ENCODE measurements at regions not wholly inside any gene's neighbourhood (a gene's known extent, or its start where the extent isn't known, plus 50 kb on each side); places are given as distances from the start of the nearest gene placed in this dataset.

DNA sequence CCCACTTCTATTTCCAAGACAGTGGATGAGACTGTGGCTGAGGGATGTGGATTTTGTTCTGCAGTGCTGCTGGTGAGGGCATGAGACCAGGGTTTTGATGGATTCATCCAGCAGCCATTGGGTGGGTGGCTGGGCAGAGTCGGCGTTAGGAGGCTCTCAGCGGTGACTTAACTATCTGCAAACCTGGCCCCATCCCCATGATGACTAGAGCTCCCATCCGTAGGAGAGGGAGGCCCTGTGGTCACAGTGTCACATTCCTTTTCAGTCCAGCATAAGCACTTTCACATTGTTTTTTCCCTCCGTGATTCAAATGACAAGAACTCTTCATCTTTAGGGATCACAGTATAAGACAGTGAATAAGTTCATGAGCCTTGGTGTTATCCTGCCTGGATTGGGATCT is 60.4 kb upstream of the SPRY4 start:
- Mint-ChIP-seq H3K27me3 (ENCODE audit: unreplicated experiment) (peaks cover 2% of the 10 kb centered on the region), H3K27ac (ENCODE audit: unreplicated experiment) (no peak overlapping the region), H3K4me1 (ENCODE audit: low read depth, unreplicated experiment) (peaks cover 10% of the 10 kb centered on the region), H3K9me3 (ENCODE audit: unreplicated experiment) (peaks cover 5% of the 10 kb centered on the region), H3K36me3 (ENCODE audit: unreplicated experiment) (no peaks in the 10 kb centered on the region), H3K4me3 (ENCODE audit: unreplicated experiment) (no peak overlapping the region)
- DNase-seq, result no peak
- TF ChIP-seq, protein P1, sequence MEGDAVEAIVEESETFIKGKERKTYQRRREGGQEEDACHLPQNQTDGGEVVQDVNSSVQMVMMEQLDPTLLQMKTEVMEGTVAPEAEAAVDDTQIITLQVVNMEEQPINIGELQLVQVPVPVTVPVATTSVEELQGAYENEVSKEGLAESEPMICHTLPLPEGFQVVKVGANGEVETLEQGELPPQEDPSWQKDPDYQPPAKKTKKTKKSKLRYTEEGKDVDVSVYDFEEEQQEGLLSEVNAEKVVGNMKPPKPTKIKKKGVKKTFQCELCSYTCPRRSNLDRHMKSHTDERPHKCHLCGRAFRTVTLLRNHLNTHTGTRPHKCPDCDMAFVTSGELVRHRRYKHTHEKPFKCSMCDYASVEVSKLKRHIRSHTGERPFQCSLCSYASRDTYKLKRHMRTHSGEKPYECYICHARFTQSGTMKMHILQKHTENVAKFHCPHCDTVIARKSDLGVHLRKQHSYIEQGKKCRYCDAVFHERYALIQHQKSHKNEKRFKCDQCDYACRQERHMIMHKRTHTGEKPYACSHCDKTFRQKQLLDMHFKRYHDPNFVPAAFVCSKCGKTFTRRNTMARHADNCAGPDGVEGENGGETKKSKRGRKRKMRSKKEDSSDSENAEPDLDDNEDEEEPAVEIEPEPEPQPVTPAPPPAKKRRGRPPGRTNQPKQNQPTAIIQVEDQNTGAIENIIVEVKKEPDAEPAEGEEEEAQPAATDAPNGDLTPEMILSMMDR (IDR thresholded peaks at IDR 0.05; ENCODE audit: partially characterized antibody, unreplicated experiment), result no peak

DNA sequence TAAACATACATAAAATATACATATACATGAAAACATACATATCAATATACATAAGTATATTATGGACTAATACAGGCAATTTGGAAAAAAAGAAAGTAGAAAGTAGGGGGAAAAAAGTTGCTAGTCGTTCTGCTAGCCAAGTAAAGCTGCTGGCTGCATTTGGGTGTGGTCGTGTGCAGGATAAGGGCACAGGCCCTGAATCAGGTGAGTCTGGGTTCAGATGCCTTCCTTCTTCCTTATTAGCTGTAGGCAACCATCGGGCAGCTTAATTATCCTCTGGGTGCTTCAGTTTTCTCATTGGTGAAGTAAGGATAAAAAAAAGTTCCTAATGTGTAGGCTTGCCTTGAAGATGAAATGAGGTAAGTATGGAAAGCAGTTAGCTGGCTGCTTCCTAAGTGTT is 59.2 kb upstream of the SPRY4 start:
- Mint-ChIP-seq H3K4me1 (ENCODE audit: low read depth, unreplicated experiment) (no peaks in the 10 kb centered on the region), H3K27ac (ENCODE audit: unreplicated experiment) (no peak overlapping the region)

DNA sequence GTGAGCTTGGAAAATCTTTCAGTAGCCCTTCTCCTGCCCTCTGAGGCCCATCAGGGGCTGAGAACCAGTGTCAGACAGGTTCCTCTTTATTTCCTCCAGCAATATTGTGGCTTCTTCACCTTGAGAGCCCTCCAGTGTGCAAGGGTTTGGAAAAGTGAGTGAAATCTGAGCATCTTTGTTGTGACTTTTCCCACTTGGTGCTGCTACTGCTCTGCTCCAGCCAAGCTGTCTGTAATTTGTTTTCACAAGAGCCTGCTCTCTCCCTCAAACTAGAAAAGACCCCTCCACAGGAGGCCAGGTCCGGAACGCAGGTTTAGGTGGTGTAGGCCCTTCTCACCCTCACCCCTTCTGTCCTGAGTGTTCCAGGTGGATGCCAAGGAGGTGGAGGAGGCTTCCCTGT is 57.4 kb upstream of the SPRY4 start:
- Mint-ChIP-seq H3K4me1 (ENCODE audit: low read depth, unreplicated experiment) (peaks cover 1% of the 10 kb centered on the region), H3K27me3 (ENCODE audit: unreplicated experiment) (peaks cover 2% of the 10 kb centered on the region), H3K27ac (ENCODE audit: unreplicated experiment) (no peak overlapping the region), H3K4me3 (ENCODE audit: unreplicated experiment) (no peak overlapping the region), H3K9me3 (ENCODE audit: unreplicated experiment) (peaks cover under 1% of the 10 kb centered on the region), H3K36me3 (ENCODE audit: unreplicated experiment) (no peaks in the 10 kb centered on the region)
- TF ChIP-seq, protein P1 (IDR thresholded peaks at IDR 0.05; ENCODE audit: partially characterized antibody, unreplicated experiment), result no peak
- DNase-seq, result no peak

More for the DNA sequence above, 59.2 kb upstream of the SPRY4 start:
- TF ChIP-seq, protein P1 (IDR thresholded peaks at IDR 0.05; ENCODE audit: partially characterized antibody, unreplicated experiment), result no peak
- Mint-ChIP-seq H3K27me3 (ENCODE audit: unreplicated experiment) (peaks cover 2% of the 10 kb centered on the region), H3K9me3 (ENCODE audit: unreplicated experiment) (peaks cover 2% of the 10 kb centered on the region), H3K4me3 (ENCODE audit: unreplicated experiment) (no peak overlapping the region), H3K36me3 (ENCODE audit: unreplicated experiment) (no peaks in the 10 kb centered on the region)
- DNase-seq, result no peak

DNA sequence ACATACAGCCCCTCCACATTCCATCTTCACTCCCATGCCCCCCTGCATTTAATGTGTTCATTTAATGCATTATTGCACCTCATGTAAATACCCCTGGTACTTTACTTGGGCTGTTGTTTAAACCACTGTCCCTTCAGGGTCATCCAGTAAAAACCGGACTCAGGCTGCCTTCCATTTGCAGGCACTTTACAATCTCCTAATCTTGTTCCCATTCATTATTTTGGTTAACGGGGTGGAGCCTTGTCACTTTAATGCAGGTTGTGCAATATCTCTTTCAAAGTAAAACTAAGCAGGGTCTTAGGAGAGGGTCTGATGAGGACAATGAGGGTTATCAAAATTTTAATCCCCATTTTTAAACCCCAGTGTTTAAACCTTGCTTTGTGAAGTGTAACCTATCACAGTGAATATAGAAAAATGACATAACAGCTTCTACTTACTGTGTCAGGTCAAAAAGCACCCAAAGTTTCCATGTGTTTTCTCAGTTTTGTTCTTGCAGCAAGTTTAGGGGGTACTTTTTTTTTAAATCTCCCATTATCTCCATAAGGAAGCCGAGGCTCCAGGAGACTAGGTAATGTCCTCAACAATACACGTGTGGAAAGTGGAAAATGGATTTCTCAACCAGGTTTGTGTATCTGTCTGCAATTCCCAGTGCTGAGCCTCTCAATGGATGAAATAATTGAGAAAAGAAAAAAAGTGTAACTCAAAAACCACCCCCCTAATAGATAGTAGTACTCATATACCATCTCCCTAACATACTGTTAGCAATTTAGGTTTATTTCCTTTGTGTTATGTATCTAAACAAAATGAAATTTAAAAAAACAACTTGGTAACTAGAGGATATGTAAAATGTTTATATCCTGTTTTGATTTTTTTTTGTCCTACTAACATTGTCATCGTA is 54.2 kb upstream of the SPRY4 start:
- no peak for DNase-seq
- no peaks in the 10 kb centered on the region for H3K27me3 Mint-ChIP-seq (ENCODE audit: unreplicated experiment)
- no peak overlapping the region for H3K4me3 Mint-ChIP-seq (ENCODE audit: unreplicated experiment)
- H3K27ac Mint-ChIP-seq (ENCODE audit: unreplicated experiment), result no peak overlapping the region
- H3K36me3 Mint-ChIP-seq (ENCODE audit: unreplicated experiment), result no peaks in the 10 kb centered on the region
- TF ChIP-seq, protein P1 (IDR thresholded peaks at IDR 0.05; ENCODE audit: partially characterized antibody, unreplicated experiment), result no peak
- H3K9me3 Mint-ChIP-seq (ENCODE audit: unreplicated experiment), result no peaks in the 10 kb centered on the region
- peaks cover 1% of the 10 kb centered on the region for H3K4me1 Mint-ChIP-seq (ENCODE audit: low read depth, unreplicated experiment)

DNA sequence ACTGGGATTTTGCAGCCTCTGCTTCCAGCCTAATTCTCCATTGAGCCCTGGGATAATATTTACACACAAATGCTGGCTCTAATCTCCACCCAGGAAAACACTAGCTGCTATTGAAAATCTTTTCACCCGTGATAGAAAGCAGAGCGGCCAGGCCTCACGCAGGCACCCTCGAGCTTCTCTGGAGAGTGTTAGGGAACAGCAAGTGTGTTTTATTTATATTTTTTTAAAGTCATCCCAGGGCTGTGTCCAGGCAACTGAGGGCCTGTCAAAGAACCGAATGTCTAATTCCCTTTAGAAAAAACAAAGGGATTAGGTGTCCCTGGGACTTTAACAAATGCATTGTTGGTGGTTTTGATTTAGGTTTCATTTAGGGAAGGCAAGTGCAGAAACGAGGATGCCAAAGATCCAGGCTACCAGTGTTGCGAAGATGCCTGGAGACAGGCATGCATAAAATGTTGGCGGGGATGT is 51.2 kb upstream of the SPRY4 start:
- no peaks in the 10 kb centered on the region for H3K27me3 Mint-ChIP-seq (ENCODE audit: unreplicated experiment)
- TF ChIP-seq, protein P1 (IDR thresholded peaks at IDR 0.05; ENCODE audit: partially characterized antibody, unreplicated experiment), result no peak
- peaks cover 1% of the 10 kb centered on the region for H3K4me1 Mint-ChIP-seq (ENCODE audit: low read depth, unreplicated experiment)
- H3K36me3 Mint-ChIP-seq (ENCODE audit: unreplicated experiment), result no peaks in the 10 kb centered on the region
- no peak overlapping the region for H3K27ac Mint-ChIP-seq (ENCODE audit: unreplicated experiment)
- no peak overlapping the region for H3K4me3 Mint-ChIP-seq (ENCODE audit: unreplicated experiment)
- no peak for DNase-seq
- H3K9me3 Mint-ChIP-seq (ENCODE audit: unreplicated experiment), result no peaks in the 10 kb centered on the region
